ENCODE measurements at regions not wholly inside any gene's neighbourhood (a gene's known extent, or its start where the extent isn't known, plus 50 kb on each side); places are given as distances from the start of the nearest gene placed in this dataset.

DNA sequence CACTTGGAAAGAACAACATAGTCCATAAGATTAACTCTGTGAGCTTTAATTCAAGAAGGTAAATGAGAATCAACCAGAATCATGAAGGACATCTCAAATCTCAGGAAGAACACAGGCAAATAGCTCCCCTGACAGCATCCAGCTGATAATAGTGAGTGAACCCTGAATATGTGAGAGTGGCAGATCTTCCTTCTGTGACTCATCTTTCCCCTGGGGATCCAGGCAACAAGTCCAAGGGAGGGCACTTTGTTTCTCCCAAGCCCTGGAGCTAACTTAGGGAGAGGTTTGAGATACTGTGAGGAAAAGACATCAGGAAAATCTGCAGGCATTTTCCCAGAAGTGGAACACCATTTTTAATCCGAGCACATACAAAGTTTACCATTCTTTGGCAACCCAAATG, 763.9 kb upstream of the MGAT4C start:
- TF ChIP-seq POLR2A (IDR thresholded peaks at IDR 0.05; ENCODE audit: low read depth, low read length) (no peak), POLR2AphosphoS5 (IDR thresholded peaks at IDR 0.05; ENCODE audit: low read depth, low read length) (no peak), POU2F2 (IDR thresholded peaks at IDR 0.05; ENCODE audit: low read depth, low read length) (no peak), TAF1 (IDR thresholded peaks at IDR 0.05; ENCODE audit: low read depth, low read length) (no peak), SPI1 (IDR thresholded peaks at IDR 0.05; ENCODE audit: low read depth, low read length) (no peak), PAX5 (IDR thresholded peaks at IDR 0.05; ENCODE audit: insufficient read depth, low read length, severe bottlenecking) (no peak)

Measured in GM12891 (cell line).